GM12875 (cell line): ENCODE measurements at regions not wholly inside any gene's neighbourhood (a gene's known extent, or its start where the extent isn't known, plus 50 kb on each side); places are given as distances from the start of the nearest gene placed in this dataset.

Experiments used
- H3K4me3 ChIP-seq: one replicate; pipeline ENCODE4 v1.5.1; 2011; ENCODE audit warnings: low read depth, low read length, control low read depth
- TF ChIP-seq, protein P1 (sequence below): IDR thresholded peaks from 2 replicates; pipeline ENCODE4 v1.5.1; 2011; ENCODE audit warnings: low read depth, mild to moderate bottlenecking, control low read depth, inconsistent platforms, low read length, moderate library complexity, borderline replicate concordance; ENCODE audit not compliant: insufficient read depth

DNA sequence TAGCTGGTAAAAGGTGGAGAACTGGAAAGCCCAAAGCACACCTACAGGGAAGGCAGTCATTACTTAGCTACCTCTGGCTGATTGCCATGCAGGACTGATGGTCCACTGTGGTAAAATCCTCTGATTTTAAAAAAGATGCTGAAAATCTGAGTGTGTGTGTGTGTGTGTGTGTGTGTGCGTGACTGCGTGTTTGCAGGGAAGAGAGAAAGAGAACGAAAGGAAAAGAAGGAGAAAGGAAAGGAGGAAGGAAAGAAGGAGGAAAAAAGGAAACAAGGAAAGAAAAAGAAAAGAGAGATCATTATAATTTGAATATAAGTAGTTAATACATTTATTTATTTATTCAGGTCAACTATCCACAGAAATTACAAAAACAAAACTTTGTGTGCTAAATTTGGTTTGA is 488.7 kb upstream of the KCNMB2 start:
- TF ChIP-seq, protein P1, sequence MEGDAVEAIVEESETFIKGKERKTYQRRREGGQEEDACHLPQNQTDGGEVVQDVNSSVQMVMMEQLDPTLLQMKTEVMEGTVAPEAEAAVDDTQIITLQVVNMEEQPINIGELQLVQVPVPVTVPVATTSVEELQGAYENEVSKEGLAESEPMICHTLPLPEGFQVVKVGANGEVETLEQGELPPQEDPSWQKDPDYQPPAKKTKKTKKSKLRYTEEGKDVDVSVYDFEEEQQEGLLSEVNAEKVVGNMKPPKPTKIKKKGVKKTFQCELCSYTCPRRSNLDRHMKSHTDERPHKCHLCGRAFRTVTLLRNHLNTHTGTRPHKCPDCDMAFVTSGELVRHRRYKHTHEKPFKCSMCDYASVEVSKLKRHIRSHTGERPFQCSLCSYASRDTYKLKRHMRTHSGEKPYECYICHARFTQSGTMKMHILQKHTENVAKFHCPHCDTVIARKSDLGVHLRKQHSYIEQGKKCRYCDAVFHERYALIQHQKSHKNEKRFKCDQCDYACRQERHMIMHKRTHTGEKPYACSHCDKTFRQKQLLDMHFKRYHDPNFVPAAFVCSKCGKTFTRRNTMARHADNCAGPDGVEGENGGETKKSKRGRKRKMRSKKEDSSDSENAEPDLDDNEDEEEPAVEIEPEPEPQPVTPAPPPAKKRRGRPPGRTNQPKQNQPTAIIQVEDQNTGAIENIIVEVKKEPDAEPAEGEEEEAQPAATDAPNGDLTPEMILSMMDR: no peak
- no peak overlapping the region for H3K4me3 ChIP-seq

- no peak overlapping the region for H3K4me3 ChIP-seq
- TF ChIP-seq, protein P1: no peak
These were observed 487.5 kb upstream of the KCNMB2 start for GRCh38 chr3:178048768-178049167.

DNA sequence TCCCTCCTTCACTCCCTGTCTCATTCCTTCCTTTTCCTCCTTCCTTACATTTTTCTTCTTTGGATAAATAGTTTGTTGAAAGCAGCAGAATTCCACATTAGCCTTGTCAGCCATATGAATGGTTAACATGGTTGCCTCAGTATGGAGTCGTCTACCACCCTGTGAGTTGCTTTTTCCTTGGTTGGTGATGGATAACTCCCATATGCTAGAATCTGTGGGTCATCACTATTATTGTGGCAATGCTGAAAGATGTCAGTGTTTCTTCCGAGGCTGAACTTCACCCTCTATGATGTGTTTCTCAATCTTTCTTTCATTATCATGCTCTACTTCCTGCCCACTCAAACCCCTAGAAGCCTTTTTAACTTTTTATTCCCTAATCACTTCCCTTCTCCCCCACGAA is 481.8 kb upstream of the KCNMB2 start:
- H3K4me3 ChIP-seq: no peak overlapping the region
- TF ChIP-seq, protein P1: no peak

DNA sequence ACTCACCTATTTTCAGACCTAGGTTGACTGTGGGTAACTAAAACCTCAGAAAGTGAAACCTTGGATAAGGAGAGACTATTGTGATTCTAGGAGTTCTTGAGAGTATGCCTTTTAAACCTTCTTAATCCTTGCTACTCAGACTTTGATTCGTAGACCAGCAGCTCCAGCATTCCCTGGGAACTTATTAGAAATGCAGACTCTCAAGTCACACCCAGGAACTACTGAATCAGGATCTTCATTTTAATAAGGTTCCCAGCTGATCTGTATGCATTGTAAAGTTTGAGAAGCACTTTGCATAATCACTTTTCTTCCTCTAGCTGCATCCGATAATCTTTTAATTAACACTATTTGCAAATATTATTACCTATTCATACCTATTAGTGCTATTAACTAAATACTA is 480.3 kb upstream of the KCNMB2 start:
- TF ChIP-seq, protein P1: no peak

GRCh38 chr3:178056868-178057267 is 479.4 kb upstream of the KCNMB2 start:
- TF ChIP-seq, protein P1: no peak
- no peak overlapping the region for H3K4me3 ChIP-seq

More for the DNA sequence above, 480.3 kb upstream of the KCNMB2 start:
- H3K4me3 ChIP-seq: no peak overlapping the region

DNA sequence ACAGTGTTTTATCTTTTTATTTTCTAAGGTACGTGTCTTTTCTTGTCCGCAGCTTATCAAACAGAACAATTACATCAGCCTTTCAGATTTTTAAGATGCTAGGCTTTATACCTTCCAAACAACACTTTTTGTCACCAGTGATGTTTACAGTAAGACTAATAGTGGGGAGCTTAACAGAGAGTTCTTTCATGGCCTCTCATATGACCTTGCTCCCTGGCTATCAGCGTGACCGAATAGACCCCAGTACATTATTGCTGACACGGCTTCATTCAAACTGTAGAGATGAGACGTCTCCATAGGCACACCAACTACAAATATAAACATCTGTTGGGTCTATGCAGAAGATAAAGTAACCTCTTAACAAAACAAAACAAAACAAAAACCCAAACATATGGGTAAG is 477.6 kb upstream of the KCNMB2 start:
- no peak overlapping the region for H3K4me3 ChIP-seq
- TF ChIP-seq, protein P1: no peak

DNA sequence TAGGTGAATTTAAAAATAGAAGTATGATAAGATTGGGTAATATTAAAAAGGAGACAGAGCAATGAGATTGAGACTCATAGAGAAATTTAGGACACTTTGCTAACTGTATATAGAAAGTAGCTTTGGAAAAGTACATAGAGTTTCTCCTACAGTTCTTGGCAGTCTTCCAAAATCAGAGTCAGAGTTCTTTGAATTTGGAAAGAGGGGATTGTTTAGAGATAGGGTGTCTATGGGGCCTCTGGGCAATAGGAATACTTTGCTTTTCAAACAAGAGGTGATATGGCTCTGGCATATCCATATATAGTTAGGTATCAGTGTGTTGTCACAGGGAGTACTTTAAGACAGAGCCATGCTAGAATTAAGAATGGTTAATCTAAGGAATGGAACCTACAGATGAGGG is 477.1 kb upstream of the KCNMB2 start:
- TF ChIP-seq, protein P1: no peak
- no peak overlapping the region for H3K4me3 ChIP-seq
